Fibroblast of lung (primary cell): ENCODE measurements at regions not wholly inside any gene's neighbourhood (a gene's known extent, or its start where the extent isn't known, plus 50 kb on each side); places are given as distances from the start of the nearest gene placed in this dataset.

ENCODE experiments used
- DNase-seq, 2 donors: peaks; one replicate each; pipeline versions ENCODE4 v3.0.0 to v3.0.0-alpha.2; 2010; ENCODE audit warnings: low read depth in 2 of 2
- H2AFZ ChIP-seq: 2 replicates; pipeline ENCODE4 v1.5.1; 2012; ENCODE audit warnings: low read length, control low read depth, inconsistent platforms
- H3K27ac ChIP-seq: 2 replicates; pipeline ENCODE4 v1.5.1; 2011; ENCODE audit warnings: low read length, control low read depth; ENCODE audit not compliant: insufficient read depth
- H3K27me3 ChIP-seq: 2 replicates; pipeline ENCODE4 v1.5.1; 2011; ENCODE audit warnings: mild to moderate bottlenecking, low read length; ENCODE audit not compliant: control insufficient read depth, insufficient read depth
- H3K36me3 ChIP-seq: 2 replicates; pipeline ENCODE4 v1.5.1; 2011; ENCODE audit warnings: low read length; ENCODE audit not compliant: control insufficient read depth, insufficient read depth
- H3K4me1 ChIP-seq: 2 replicates; pipeline ENCODE4 v1.5.1; 2011; ENCODE audit warnings: low read length; ENCODE audit not compliant: control insufficient read depth, insufficient read depth; ENCODE audit errors: extremely low read depth
- H3K4me2 ChIP-seq: 2 replicates; pipeline ENCODE4 v1.5.1; 2011; ENCODE audit warnings: low read length, control low read depth; ENCODE audit not compliant: insufficient read depth; ENCODE audit errors: extremely low read depth
- H3K4me3 ChIP-seq, 4 experiments: fragments of 200-600 bp in 1 of 4; sonication (generic) in 1 of 4; replicated peaks in 1 of 4; 2 replicates each; pipeline ENCODE4 v1.5.1; 2011 to 2016; ENCODE audit warnings: low read length in 4 of 4, low read depth in 3 of 4, mild to moderate bottlenecking in 3 of 4, control low read depth in 2 of 4, inconsistent platforms in 1 of 4, mixed read lengths in 1 of 4; ENCODE audit not compliant: insufficient read depth in 1 of 4; ENCODE audit errors: control extremely low read depth in 1 of 4
- H3K79me2 ChIP-seq: 2 replicates; pipeline ENCODE4 v1.5.1; 2012; ENCODE audit warnings: mild to moderate bottlenecking, low read length, inconsistent platforms; ENCODE audit not compliant: control insufficient read depth, insufficient read depth
- H3K9ac ChIP-seq: 2 replicates; pipeline ENCODE4 v1.5.1; 2011; ENCODE audit warnings: mild to moderate bottlenecking, low read length, control low read depth; ENCODE audit not compliant: insufficient read depth
- H3K9me3 ChIP-seq: 2 replicates; pipeline ENCODE4 v1.5.1; 2012; ENCODE audit warnings: low read depth, low read length; ENCODE audit not compliant: control insufficient read depth, insufficient read depth
- H4K20me1 ChIP-seq: 2 replicates; pipeline ENCODE4 v1.5.1; 2011; ENCODE audit warnings: low read length; ENCODE audit not compliant: control insufficient read depth, insufficient read depth; ENCODE audit errors: extremely low read depth
- CTCF ChIP-seq, 2 donors: IDR thresholded peaks in 1 of 2; conservative IDR thresholded peaks in 1 of 2; 1 replicate in 1 of 2; 2 replicates in 1 of 2; pipeline ENCODE4 v1.5.1; 2011 to 2012; ENCODE audit warnings: low read length in 2 of 2, control low read depth in 1 of 2, inconsistent platforms in 1 of 2, low read depth in 1 of 2, mild to moderate bottlenecking in 1 of 2
- EZH2 ChIP-seq: IDR thresholded peaks from 2 replicates; pipeline ENCODE4 v1.5.1; 2012; ENCODE audit warnings: low read length, control low read depth, mild to moderate bottlenecking; ENCODE audit errors: missing control alignments

- Histone ChIP-seq H3K27me3 (no peaks in the 10 kb centered on the region), H3K4me3 (no peak overlapping the region), H3K27ac (no peak overlapping the region), H3K4me2 (no peak overlapping the region), H3K9ac (no peak overlapping the region), H2AFZ (no peak overlapping the region), H3K36me3 (no peaks in the 10 kb centered on the region), H3K4me1 (no peaks in the 10 kb centered on the region), H3K79me2 (no peaks in the 10 kb centered on the region), H3K9me3 (no peaks in the 10 kb centered on the region), H4K20me1 (no peaks in the 10 kb centered on the region)
- DNase-seq = no peak
- TF ChIP-seq CTCF (conservative IDR thresholded peaks at IDR 0.05 in 1 of 2, IDR thresholded peaks at IDR 0.05 in 1 of 2; ENCODE audit: low read depth in 1 of 2, low read length in 2 of 2) (no peak), EZH2 (no peak)
These were observed 250.3 kb upstream of the SEMA6A start for GRCh38 chr5:116824751-116825438.

GRCh38 chr5:116814626-116815385 lies 240.2 kb upstream of the SEMA6A start:
- TF ChIP-seq EZH2 (no peak), CTCF (conservative IDR thresholded peaks at IDR 0.05 in 1 of 2, IDR thresholded peaks at IDR 0.05 in 1 of 2; ENCODE audit: low read depth in 1 of 2, low read length in 2 of 2) (no peak)
- no peak overlapping the region for H3K4me3 ChIP-seq
- H3K27ac ChIP-seq = no peak overlapping the region
- no peak overlapping the region for H3K4me2 ChIP-seq
- no peaks in the 10 kb centered on the region for H3K4me1 ChIP-seq
- H3K79me2 ChIP-seq = no peaks in the 10 kb centered on the region
- H3K27me3 ChIP-seq = no peaks in the 10 kb centered on the region
- no peak overlapping the region for H2AFZ ChIP-seq
- H3K36me3 ChIP-seq = no peaks in the 10 kb centered on the region
- H3K9me3 ChIP-seq = no peaks in the 10 kb centered on the region
- DNase-seq = no peak
- H3K9ac ChIP-seq = no peak overlapping the region
- H4K20me1 ChIP-seq = no peaks in the 10 kb centered on the region

GRCh38 chr5:116813906-116814305 lies 239.3 kb upstream of the SEMA6A start:
- Histone ChIP-seq H3K27me3 (no peaks in the 10 kb centered on the region), H3K27ac (no peak overlapping the region), H3K79me2 (no peaks in the 10 kb centered on the region), H3K9me3 (no peaks in the 10 kb centered on the region), H3K9ac (no peak overlapping the region), H3K4me2 (no peak overlapping the region), H2AFZ (no peak overlapping the region), H3K4me3 (no peak overlapping the region), H3K4me1 (no peaks in the 10 kb centered on the region), H4K20me1 (no peaks in the 10 kb centered on the region), H3K36me3 (no peaks in the 10 kb centered on the region)
- DNase-seq = no peak
- TF ChIP-seq EZH2 (no peak), CTCF (conservative IDR thresholded peaks at IDR 0.05 in 1 of 2, IDR thresholded peaks at IDR 0.05 in 1 of 2; ENCODE audit: low read depth in 1 of 2, low read length in 2 of 2) (no peak)
